Stimulated activated naive CD8-positive, alpha-beta T cell treated with anti-CD3 and anti-CD28 coated beads, Interleukin-15, Interleukin-2, amounts not matched to agents 100 ng/mL and 50 ng/mL, for 24 hours (primary cell): ENCODE measurements at regions not wholly inside any gene's neighbourhood (a gene's known extent, or its start where the extent isn't known, plus 50 kb on each side); places are given as distances from the start of the nearest gene placed in this dataset.
"Not testable (repeated sequence)": the region's sequence is repeated elsewhere in the genome, so short reads cannot be mapped to it uniquely, and the experiment has no call there.

Source experiments
- H3K27ac Mint-ChIP-seq: one replicate; pipeline ENCODE4 v1.8.0; 2021; ENCODE audit warnings: mild to moderate bottlenecking, mixed read lengths
- H3K27me3 Mint-ChIP-seq: one replicate; pipeline ENCODE4 v1.8.0; 2021; ENCODE audit warnings: mixed read lengths
- H3K36me3 Mint-ChIP-seq: one replicate; pipeline ENCODE4 v1.8.0; 2021; ENCODE audit warnings: low read depth, mixed read lengths
- H3K4me1 Mint-ChIP-seq: one replicate; pipeline ENCODE4 v1.8.0; 2021; ENCODE audit warnings: low read depth, mixed read lengths
- H3K4me3 Mint-ChIP-seq: one replicate; pipeline ENCODE4 v1.8.0; 2021; ENCODE audit warnings: mild to moderate bottlenecking, mixed read lengths
- H3K9me3 Mint-ChIP-seq: one replicate; pipeline ENCODE4 v1.8.0; 2021; ENCODE audit warnings: mixed read lengths

GRCh38 chr3:17816839-17817238 is 74.4 kb upstream of the TBC1D5 start:
- H3K27me3 Mint-ChIP-seq, H3K9me3 Mint-ChIP-seq, H3K36me3 Mint-ChIP-seq, H3K4me3 Mint-ChIP-seq, H3K4me1 Mint-ChIP-seq, H3K27ac Mint-ChIP-seq: not testable (repeated sequence)

- not testable (repeated sequence) for H3K27ac Mint-ChIP-seq, H3K4me1 Mint-ChIP-seq, H3K4me3 Mint-ChIP-seq, H3K27me3 Mint-ChIP-seq, H3K9me3 Mint-ChIP-seq, H3K36me3 Mint-ChIP-seq
Observed at GRCh38 chr3:17812328-17812727, 69.9 kb upstream of the TBC1D5 start.

GRCh38 chr3:17811646-17812045 is 69.2 kb upstream of the TBC1D5 start:
- Mint-ChIP-seq H3K36me3 (no peaks in the 10 kb centered on the region), H3K27ac (peak overlapping the region; percentile 45), H3K27me3 (peaks cover 5% of the 10 kb centered on the region), H3K4me1 (peaks cover 9% of the 10 kb centered on the region), H3K9me3 (no peaks in the 10 kb centered on the region), H3K4me3 (no peak overlapping the region)

- no peaks in the 10 kb centered on the region for H3K36me3 Mint-ChIP-seq
- H3K27me3 Mint-ChIP-seq: peaks cover 5% of the 10 kb centered on the region
- H3K9me3 Mint-ChIP-seq: no peaks in the 10 kb centered on the region
- H3K4me3 Mint-ChIP-seq: no peak overlapping the region
- H3K4me1 Mint-ChIP-seq: peaks cover 15% of the 10 kb centered on the region
- H3K27ac Mint-ChIP-seq: no peak overlapping the region
Observed at GRCh38 chr3:17810759-17811158, 68.3 kb upstream of the TBC1D5 start.

GRCh38 chr3:17808994-17809393 is 66.6 kb upstream of the TBC1D5 start:
- no peak overlapping the region for H3K4me3 Mint-ChIP-seq

GRCh38 chr3:17806876-17807275 is 64.4 kb upstream of the TBC1D5 start:
- H3K27ac Mint-ChIP-seq: peak overlapping the region; percentile 27
- H3K4me3 Mint-ChIP-seq: no peak overlapping the region
- H3K9me3 Mint-ChIP-seq: no peaks in the 10 kb centered on the region
- H3K36me3 Mint-ChIP-seq: no peaks in the 10 kb centered on the region
- H3K4me1 Mint-ChIP-seq: peaks cover 15% of the 10 kb centered on the region
- H3K27me3 Mint-ChIP-seq: peaks cover 5% of the 10 kb centered on the region

More at GRCh38 chr3:17808994-17809393, 66.6 kb upstream of the TBC1D5 start:
- Mint-ChIP-seq H3K36me3 (no peaks in the 10 kb centered on the region), H3K27me3 (peaks cover 5% of the 10 kb centered on the region), H3K27ac (no peak overlapping the region), H3K9me3 (no peaks in the 10 kb centered on the region), H3K4me1 (peaks cover 15% of the 10 kb centered on the region)

- Mint-ChIP-seq H3K36me3 (no peaks in the 10 kb centered on the region), H3K9me3 (no peaks in the 10 kb centered on the region), H3K4me3 (no peak overlapping the region), H3K4me1 (peaks cover 15% of the 10 kb centered on the region), H3K27ac (peak overlapping the region; percentile 27), H3K27me3 (no peaks in the 10 kb centered on the region)
Observed at GRCh38 chr3:17806201-17806600, 63.8 kb upstream of the TBC1D5 start.

GRCh38 chr3:17805461-17805940 is 63.1 kb upstream of the TBC1D5 start:
- H3K4me1 Mint-ChIP-seq: peaks cover 11% of the 10 kb centered on the region

GRCh38 chr3:17802950-17803349 is 60.5 kb upstream of the TBC1D5 start:
- Mint-ChIP-seq H3K4me3 (no peak overlapping the region), H3K4me1 (peaks cover 10% of the 10 kb centered on the region), H3K27ac (no peak overlapping the region), H3K9me3 (no peaks in the 10 kb centered on the region), H3K36me3 (no peaks in the 10 kb centered on the region), H3K27me3 (peaks cover 5% of the 10 kb centered on the region)

More at GRCh38 chr3:17805461-17805940, 63.1 kb upstream of the TBC1D5 start:
- H3K27ac Mint-ChIP-seq: no peak overlapping the region
- no peak overlapping the region for H3K4me3 Mint-ChIP-seq
- no peaks in the 10 kb centered on the region for H3K36me3 Mint-ChIP-seq
- H3K27me3 Mint-ChIP-seq: peaks cover 3% of the 10 kb centered on the region
- no peaks in the 10 kb centered on the region for H3K9me3 Mint-ChIP-seq

GRCh38 chr3:17801131-17801530 is 58.7 kb upstream of the TBC1D5 start:
- Mint-ChIP-seq H3K36me3 (no peaks in the 10 kb centered on the region), H3K4me3 (no peak overlapping the region), H3K27me3 (peaks cover 5% of the 10 kb centered on the region), H3K9me3 (no peaks in the 10 kb centered on the region), H3K27ac (no peak overlapping the region), H3K4me1 (peaks cover under 1% of the 10 kb centered on the region)

- H3K4me1 Mint-ChIP-seq: no peaks in the 10 kb centered on the region
- no peak overlapping the region for H3K27ac Mint-ChIP-seq
- H3K9me3 Mint-ChIP-seq: no peaks in the 10 kb centered on the region
- no peak overlapping the region for H3K4me3 Mint-ChIP-seq
- H3K27me3 Mint-ChIP-seq: peaks cover 5% of the 10 kb centered on the region
- no peaks in the 10 kb centered on the region for H3K36me3 Mint-ChIP-seq
Observed at GRCh38 chr3:17800232-17800631, 57.8 kb upstream of the TBC1D5 start.

- Mint-ChIP-seq H3K27ac (no peak overlapping the region), H3K36me3 (no peaks in the 10 kb centered on the region), H3K4me3 (no peak overlapping the region), H3K27me3 (peaks cover 5% of the 10 kb centered on the region), H3K4me1 (no peaks in the 10 kb centered on the region), H3K9me3 (no peaks in the 10 kb centered on the region)
Observed at GRCh38 chr3:17799312-17799711, 56.9 kb upstream of the TBC1D5 start.

- no peak overlapping the region for H3K4me3 Mint-ChIP-seq
- H3K4me1 Mint-ChIP-seq: no peaks in the 10 kb centered on the region
- H3K27me3 Mint-ChIP-seq: peaks cover 5% of the 10 kb centered on the region
- no peaks in the 10 kb centered on the region for H3K36me3 Mint-ChIP-seq
- H3K27ac Mint-ChIP-seq: no peak overlapping the region
- H3K9me3 Mint-ChIP-seq: peaks cover 3% of the 10 kb centered on the region
Observed at GRCh38 chr3:17798000-17798399, 55.6 kb upstream of the TBC1D5 start.

- H3K27ac Mint-ChIP-seq: no peak overlapping the region
- peaks cover 5% of the 10 kb centered on the region for H3K36me3 Mint-ChIP-seq
- H3K9me3 Mint-ChIP-seq: peaks cover 12% of the 10 kb centered on the region
- peaks cover 4% of the 10 kb centered on the region for H3K27me3 Mint-ChIP-seq
- no peak overlapping the region for H3K4me3 Mint-ChIP-seq
- H3K4me1 Mint-ChIP-seq: no peaks in the 10 kb centered on the region
Observed at GRCh38 chr3:17795711-17796110, 53.3 kb upstream of the TBC1D5 start.

- Mint-ChIP-seq H3K36me3 (peaks cover 7% of the 10 kb centered on the region), H3K27me3 (peaks cover under 1% of the 10 kb centered on the region), H3K4me1 (no peaks in the 10 kb centered on the region), H3K27ac (no peak overlapping the region), H3K4me3 (no peak overlapping the region), H3K9me3 (peaks cover 13% of the 10 kb centered on the region)
Observed at GRCh38 chr3:17795280-17795679, 52.8 kb upstream of the TBC1D5 start.

- Mint-ChIP-seq H3K27me3 (peaks cover 3% of the 10 kb centered on the region), H3K4me1 (no peaks in the 10 kb centered on the region), H3K9me3 (peaks cover 20% of the 10 kb centered on the region)
Observed at GRCh38 chr3:17793542-17794195, 51.2 kb upstream of the TBC1D5 start.

More at GRCh38 chr3:17793542-17794195, 51.2 kb upstream of the TBC1D5 start:
- no peak overlapping the region for H3K4me3 Mint-ChIP-seq
- no peak overlapping the region for H3K27ac Mint-ChIP-seq
- peaks cover 9% of the 10 kb centered on the region for H3K36me3 Mint-ChIP-seq
